ENCODE measurements at regions not wholly inside any gene's neighbourhood (a gene's known extent, or its start where the extent isn't known, plus 50 kb on each side); places are given as distances from the start of the nearest gene placed in this dataset.

DNA sequence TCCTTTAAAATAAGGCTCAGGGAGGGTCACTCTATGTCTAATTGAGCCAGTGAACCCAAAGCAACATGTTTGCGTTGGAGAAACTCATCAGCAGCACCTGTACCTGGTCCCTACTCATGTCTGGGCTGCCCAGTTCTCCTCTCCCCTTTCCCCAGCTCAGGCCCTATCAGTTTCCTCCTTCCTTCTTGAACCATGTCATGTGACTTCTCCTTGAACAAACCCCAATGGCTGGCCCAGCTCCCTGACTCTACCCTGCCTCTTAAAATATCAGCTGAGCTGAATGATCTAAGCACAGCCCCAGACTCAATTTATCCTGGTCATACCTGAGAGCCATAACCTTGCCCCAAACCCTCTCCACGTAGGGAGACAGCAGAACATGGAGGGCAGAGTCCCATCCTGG is 290.9 kb downstream of the LPIN1 start:
- no peaks in the 10 kb centered on the region for H3K9me3 ChIP-seq
- H3K36me3 ChIP-seq, result no peaks in the 10 kb centered on the region
- no peak for DNase-seq (ENCODE audit: low spot score in 2 of 2)
- TF ChIP-seq, protein P1, sequence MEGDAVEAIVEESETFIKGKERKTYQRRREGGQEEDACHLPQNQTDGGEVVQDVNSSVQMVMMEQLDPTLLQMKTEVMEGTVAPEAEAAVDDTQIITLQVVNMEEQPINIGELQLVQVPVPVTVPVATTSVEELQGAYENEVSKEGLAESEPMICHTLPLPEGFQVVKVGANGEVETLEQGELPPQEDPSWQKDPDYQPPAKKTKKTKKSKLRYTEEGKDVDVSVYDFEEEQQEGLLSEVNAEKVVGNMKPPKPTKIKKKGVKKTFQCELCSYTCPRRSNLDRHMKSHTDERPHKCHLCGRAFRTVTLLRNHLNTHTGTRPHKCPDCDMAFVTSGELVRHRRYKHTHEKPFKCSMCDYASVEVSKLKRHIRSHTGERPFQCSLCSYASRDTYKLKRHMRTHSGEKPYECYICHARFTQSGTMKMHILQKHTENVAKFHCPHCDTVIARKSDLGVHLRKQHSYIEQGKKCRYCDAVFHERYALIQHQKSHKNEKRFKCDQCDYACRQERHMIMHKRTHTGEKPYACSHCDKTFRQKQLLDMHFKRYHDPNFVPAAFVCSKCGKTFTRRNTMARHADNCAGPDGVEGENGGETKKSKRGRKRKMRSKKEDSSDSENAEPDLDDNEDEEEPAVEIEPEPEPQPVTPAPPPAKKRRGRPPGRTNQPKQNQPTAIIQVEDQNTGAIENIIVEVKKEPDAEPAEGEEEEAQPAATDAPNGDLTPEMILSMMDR (IDR thresholded peaks at IDR 0.05), result no peak
- TF ChIP-seq POLR2A (IDR thresholded peaks at IDR 0.05) (no peak), EP300 (IDR thresholded peaks at IDR 0.05) (no peak)
- no peaks in the 10 kb centered on the region for H3K27me3 ChIP-seq
- 98 to 100% methylated on average over 2 of the region's 2 CpGs for WGBS, 2 donors
- H3K4me3 ChIP-seq, result no peak overlapping the region
- H3K4me1 ChIP-seq, result peaks cover 0 to 5% (median 0%) of the 10 kb centered on the region in 4 donors
- H3K27ac ChIP-seq, result no peak overlapping the region

DNA sequence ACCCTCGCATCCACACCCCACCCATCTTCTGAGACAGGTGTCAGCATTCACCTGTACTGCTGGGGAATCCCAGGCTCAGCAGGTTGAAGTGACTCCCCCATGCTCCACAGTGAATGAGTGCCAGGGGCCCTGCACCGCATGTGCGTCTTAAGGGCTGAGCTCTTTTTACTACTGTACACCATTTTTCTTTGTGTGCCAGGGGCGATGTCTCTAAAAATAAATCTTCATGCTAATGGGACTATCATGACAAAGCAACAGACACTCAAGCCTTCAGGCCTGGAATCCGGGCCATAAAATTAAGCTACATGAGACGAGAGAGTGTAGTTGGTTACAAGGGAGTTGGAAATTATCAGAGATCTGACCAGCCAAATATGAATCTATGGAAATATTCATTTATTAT is 294.8 kb downstream of the LPIN1 start:
- no peak overlapping the region for H3K4me3 ChIP-seq
- no peaks in the 10 kb centered on the region for H3K36me3 ChIP-seq
- no peak for TF ChIP-seq EP300 (IDR thresholded peaks at IDR 0.05)
- TF ChIP-seq, protein P1 (IDR thresholded peaks at IDR 0.05), result no peak
- TF ChIP-seq POLR2A (IDR thresholded peaks at IDR 0.05), result no peak
- no peaks in the 10 kb centered on the region for H3K9me3 ChIP-seq
- no peak overlapping the region for H3K27ac ChIP-seq
- peaks cover 0 to 5% (median 2%) of the 10 kb centered on the region in 4 donors for H3K4me1 ChIP-seq
- no peak for DNase-seq (ENCODE audit: low spot score in 2 of 2)
- H3K27me3 ChIP-seq, result no peaks in the 10 kb centered on the region
- 89 to 95% methylated on average over 6 of the region's 6 CpGs for WGBS, 2 donors

DNA sequence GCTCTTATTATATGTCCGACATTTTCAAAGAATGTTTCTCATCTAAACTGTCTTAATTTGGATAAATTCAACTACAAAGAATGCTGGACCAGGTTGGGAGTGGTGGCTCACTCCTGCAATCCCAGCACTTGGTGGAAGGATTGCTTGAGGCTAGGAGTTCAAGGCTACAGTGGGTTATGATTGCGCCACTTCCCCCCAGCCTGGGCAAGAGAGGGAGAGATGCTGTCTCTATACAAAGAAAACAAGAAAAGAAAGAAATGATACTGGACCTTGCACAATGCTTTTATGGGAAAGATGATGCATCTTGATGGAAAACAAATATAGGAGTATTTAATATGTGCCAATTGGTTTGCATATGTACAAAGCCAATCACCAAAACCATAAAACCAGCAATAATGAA is 296.7 kb downstream of the LPIN1 start:
- Histone ChIP-seq H3K27me3 (no peaks in the 10 kb centered on the region), H3K4me3 (no peak overlapping the region), H3K36me3 (no peaks in the 10 kb centered on the region), H3K27ac (no peak overlapping the region), H3K4me1 (peaks cover 0 to 8% (median 3%) of the 10 kb centered on the region in 4 donors), H3K9me3 (no peaks in the 10 kb centered on the region)
- TF ChIP-seq, protein P1 (IDR thresholded peaks at IDR 0.05), result no peak
- TF ChIP-seq EP300 (IDR thresholded peaks at IDR 0.05) (no peak), POLR2A (IDR thresholded peaks at IDR 0.05) (no peak)
- no peak for DNase-seq (ENCODE audit: low spot score in 2 of 2)
- WGBS, 2 donors, result 44 to 49% methylated on average over 2 of the region's 2 CpGs

DNA sequence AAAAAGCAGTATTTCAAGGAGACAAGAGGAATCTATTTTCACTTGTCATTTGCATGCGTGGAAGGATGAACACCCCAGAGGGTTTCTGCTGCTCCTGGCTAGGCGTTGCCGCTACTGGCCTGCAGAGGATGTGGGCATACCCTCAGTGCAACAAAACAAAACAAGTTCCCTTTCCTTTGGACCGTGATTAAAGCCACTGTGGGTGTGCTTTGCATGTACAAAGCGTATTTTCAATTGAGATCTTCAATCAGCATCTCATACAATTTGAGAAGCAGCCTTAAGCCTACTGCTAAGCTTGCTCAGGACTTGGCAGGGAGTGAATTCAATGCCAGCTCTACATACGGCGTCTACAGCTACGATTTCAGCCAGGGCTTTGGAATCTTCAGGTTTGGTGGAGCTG is 298.4 kb downstream of the LPIN1 start:
- TF ChIP-seq EP300 (IDR thresholded peaks at IDR 0.05) (no peak), POLR2A (IDR thresholded peaks at IDR 0.05) (no peak)
- TF ChIP-seq, protein P1 (IDR thresholded peaks at IDR 0.05), result no peak
- no peaks in the 10 kb centered on the region for H3K27me3 ChIP-seq
- DNase-seq (ENCODE audit: low spot score in 2 of 2), result no peak
- H3K27ac ChIP-seq, result no peak overlapping the region
- WGBS, 2 donors, result 66 to 77% methylated on average over 8 of the region's 8 CpGs
- H3K9me3 ChIP-seq, result no peaks in the 10 kb centered on the region
- peaks cover 0 to 8% (median 3%) of the 10 kb centered on the region in 4 donors for H3K4me1 ChIP-seq
- no peak overlapping the region for H3K4me3 ChIP-seq
- H3K36me3 ChIP-seq, result no peaks in the 10 kb centered on the region

DNA sequence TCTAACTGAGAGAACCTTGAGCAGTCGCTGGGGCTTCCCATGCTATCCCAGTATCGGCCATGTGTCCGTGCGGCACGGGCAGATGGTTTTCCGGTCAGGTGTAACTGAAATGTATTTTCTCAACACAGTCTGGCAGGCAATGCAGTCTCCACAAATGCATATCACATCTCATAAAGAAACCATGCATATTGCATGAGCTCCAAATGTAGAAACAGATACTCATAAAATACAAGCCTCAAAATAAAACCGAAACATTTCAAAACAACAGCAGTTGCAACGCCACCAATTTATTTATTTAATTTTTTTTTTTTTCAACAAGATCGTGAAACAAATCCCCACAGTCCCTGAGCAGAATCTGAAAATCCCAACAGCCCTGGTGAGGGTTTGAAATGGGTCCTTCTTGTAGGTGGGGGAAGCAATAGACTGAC is 299.4 kb downstream of the LPIN1 start:
- H3K27ac ChIP-seq, result no peak overlapping the region
- no peak for DNase-seq (ENCODE audit: low spot score in 2 of 2)
- 72 to 78% methylated on average over 9 of the region's 9 CpGs for WGBS, 2 donors
- H3K27me3 ChIP-seq, result no peaks in the 10 kb centered on the region
- no peaks in the 10 kb centered on the region for H3K9me3 ChIP-seq
- TF ChIP-seq, protein P1 (IDR thresholded peaks at IDR 0.05), result no peak
- TF ChIP-seq POLR2A (IDR thresholded peaks at IDR 0.05), result no peak
- no peak for TF ChIP-seq EP300 (IDR thresholded peaks at IDR 0.05)
- H3K4me3 ChIP-seq, result no peak overlapping the region
- peaks cover 0 to 8% (median 3%) of the 10 kb centered on the region in 4 donors for H3K4me1 ChIP-seq
- no peaks in the 10 kb centered on the region for H3K36me3 ChIP-seq

All from tibial nerve (tissue), 4 donors.